ENCODE measurements at regions not wholly inside any gene's neighbourhood (a gene's known extent, or its start where the extent isn't known, plus 50 kb on each side); places are given as distances from the start of the nearest gene placed in this dataset.

- no peak overlapping the region for H3K27ac Mint-ChIP-seq
- Histone ChIP-seq H3K9me3 (ENCODE audit: low read length) (no peaks in the 10 kb centered on the region), H3K27ac (ENCODE audit: low read depth, low read length) (no peak overlapping the region), H3K4me1 (ENCODE audit: insufficient read depth, low read length) (no peaks in the 10 kb centered on the region), H3K4me3 (ENCODE audit: low read length) (no peak overlapping the region), H3K27me3 (ENCODE audit: insufficient read depth, low read length, poor library complexity, severe bottlenecking) (no peaks in the 10 kb centered on the region), H3K36me3 (ENCODE audit: insufficient read depth, low read length) (no peaks in the 10 kb centered on the region)
- CTCF ChIA-PET: no interaction called here
- POLR2A ChIA-PET: no interaction called here
- H3K4me1 Mint-ChIP-seq: no peaks in the 10 kb centered on the region
- no peaks in the 10 kb centered on the region for H3K27me3 Mint-ChIP-seq
- no peak for DNase-seq
- no peaks in the 10 kb centered on the region for H3K36me3 Mint-ChIP-seq
- no peak overlapping the region for H3K4me3 Mint-ChIP-seq
- H3K9me3 Mint-ChIP-seq: peaks cover 10 to 22% (median 19%) of the 10 kb centered on the region in 5 donors
These were observed 1858.7 kb upstream of the CELF4 start for GRCh38 chr18:39424261-39424660.

DNA sequence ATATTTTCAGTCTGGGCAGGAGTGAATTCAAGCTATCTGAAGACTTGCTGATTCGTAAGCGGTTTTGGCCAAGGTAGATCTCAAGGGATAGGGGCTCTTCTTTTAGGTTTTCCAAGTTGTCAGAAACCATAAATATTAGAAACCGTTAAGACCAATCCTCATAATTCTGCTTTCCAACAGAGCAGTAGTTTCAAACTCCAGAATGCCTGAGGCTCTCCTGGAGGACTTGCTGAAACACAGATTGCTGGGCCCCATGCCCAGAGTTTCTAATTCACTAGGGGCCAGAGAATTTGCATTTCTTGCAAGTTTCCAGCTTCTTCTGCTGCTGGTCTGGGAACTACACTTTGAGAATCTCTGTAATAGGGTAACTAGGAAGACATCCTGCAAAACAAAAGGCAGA is 1855.7 kb upstream of the CELF4 start:
- no peak overlapping the region for H3K4me3 Mint-ChIP-seq
- ChIA-PET POLR2A (no interaction called here), CTCF (no interaction called here)
- Histone ChIP-seq H3K4me3 (ENCODE audit: low read length) (no peak overlapping the region), H3K27ac (ENCODE audit: low read depth, low read length) (no peak overlapping the region), H3K36me3 (ENCODE audit: insufficient read depth, low read length) (no peaks in the 10 kb centered on the region), H3K9me3 (ENCODE audit: low read length) (no peaks in the 10 kb centered on the region), H3K4me1 (ENCODE audit: insufficient read depth, low read length) (no peaks in the 10 kb centered on the region), H3K27me3 (ENCODE audit: insufficient read depth, low read length, poor library complexity, severe bottlenecking) (no peaks in the 10 kb centered on the region)
- peaks cover 8 to 24% (median 16%) of the 10 kb centered on the region in 5 donors for H3K9me3 Mint-ChIP-seq
- H3K4me1 Mint-ChIP-seq: no peaks in the 10 kb centered on the region
- no peaks in the 10 kb centered on the region for H3K36me3 Mint-ChIP-seq
- no peaks in the 10 kb centered on the region for H3K27me3 Mint-ChIP-seq
- DNase-seq: no peak
- no peak overlapping the region for H3K27ac Mint-ChIP-seq

- Mint-ChIP-seq H3K27ac (no peak overlapping the region), H3K27me3 (no peaks in the 10 kb centered on the region), H3K9me3 (peaks cover 0 to 12% (median 6%) of the 10 kb centered on the region in 5 donors), H3K36me3 (no peaks in the 10 kb centered on the region), H3K4me1 (no peaks in the 10 kb centered on the region), H3K4me3 (no peak overlapping the region)
- Histone ChIP-seq H3K27me3 (ENCODE audit: insufficient read depth, low read length, poor library complexity, severe bottlenecking) (no peaks in the 10 kb centered on the region), H3K9me3 (ENCODE audit: low read length) (no peaks in the 10 kb centered on the region), H3K4me1 (ENCODE audit: insufficient read depth, low read length) (no peaks in the 10 kb centered on the region), H3K4me3 (ENCODE audit: low read length) (no peak overlapping the region), H3K27ac (ENCODE audit: low read depth, low read length) (no peak overlapping the region), H3K36me3 (ENCODE audit: insufficient read depth, low read length) (no peaks in the 10 kb centered on the region)
- ChIA-PET POLR2A (no interaction called here), CTCF (no interaction called here)
- no peak for DNase-seq
These were observed 1853.7 kb upstream of the CELF4 start for GRCh38 chr18:39419315-39419714.

DNA sequence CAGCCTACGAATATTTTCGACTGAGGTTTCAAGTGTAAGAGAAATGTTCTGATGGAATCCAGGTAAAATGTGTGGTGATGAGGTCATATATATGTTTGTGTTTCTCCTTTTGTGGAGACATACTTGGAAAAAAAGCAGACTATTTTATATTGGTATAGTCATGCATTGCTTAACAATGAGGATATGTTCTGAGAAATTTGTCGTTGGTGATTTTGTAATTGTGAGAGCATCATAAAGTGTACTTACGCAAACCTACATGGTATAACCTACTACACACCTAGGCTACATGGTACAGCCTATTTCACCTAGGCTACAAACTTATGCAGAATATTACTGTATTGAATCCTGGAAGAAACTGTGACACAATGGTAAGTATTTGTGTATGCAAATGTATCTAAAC is 1849.9 kb upstream of the CELF4 start:
- H3K4me1 Mint-ChIP-seq: no peaks in the 10 kb centered on the region
- ChIA-PET POLR2A (no interaction called here), CTCF (no interaction called here)
- Histone ChIP-seq H3K9me3 (ENCODE audit: low read length) (no peaks in the 10 kb centered on the region), H3K36me3 (ENCODE audit: insufficient read depth, low read length) (no peaks in the 10 kb centered on the region), H3K4me3 (ENCODE audit: low read length) (no peak overlapping the region), H3K27ac (ENCODE audit: low read depth, low read length) (no peak overlapping the region), H3K4me1 (ENCODE audit: insufficient read depth, low read length) (no peaks in the 10 kb centered on the region), H3K27me3 (ENCODE audit: insufficient read depth, low read length, poor library complexity, severe bottlenecking) (no peaks in the 10 kb centered on the region)
- no peaks in the 10 kb centered on the region for H3K27me3 Mint-ChIP-seq
- no peak overlapping the region for H3K27ac Mint-ChIP-seq
- no peak for DNase-seq
- H3K4me3 Mint-ChIP-seq: no peak overlapping the region
- H3K36me3 Mint-ChIP-seq: no peaks in the 10 kb centered on the region
- H3K9me3 Mint-ChIP-seq: peaks cover 4 to 10% (median 5%) of the 10 kb centered on the region in 5 donors

GRCh38 chr18:39414009-39414700 is 1848.6 kb upstream of the CELF4 start:
- Mint-ChIP-seq H3K36me3 (no peaks in the 10 kb centered on the region), H3K27me3 (no peaks in the 10 kb centered on the region), H3K4me1 (no peaks in the 10 kb centered on the region), H3K4me3 (no peak overlapping the region), H3K9me3 (peaks cover 4 to 6% (median 5%) of the 10 kb centered on the region in 5 donors), H3K27ac (no peak overlapping the region)
- Histone ChIP-seq H3K27me3 (ENCODE audit: insufficient read depth, low read length, poor library complexity, severe bottlenecking) (no peaks in the 10 kb centered on the region), H3K4me1 (ENCODE audit: insufficient read depth, low read length) (no peaks in the 10 kb centered on the region), H3K27ac (ENCODE audit: low read depth, low read length) (no peak overlapping the region), H3K36me3 (ENCODE audit: insufficient read depth, low read length) (no peaks in the 10 kb centered on the region), H3K9me3 (ENCODE audit: low read length) (no peaks in the 10 kb centered on the region), H3K4me3 (ENCODE audit: low read length) (no peak overlapping the region)
- DNase-seq: no peak
- CTCF ChIA-PET: no interaction called here
- POLR2A ChIA-PET: no interaction called here

DNA sequence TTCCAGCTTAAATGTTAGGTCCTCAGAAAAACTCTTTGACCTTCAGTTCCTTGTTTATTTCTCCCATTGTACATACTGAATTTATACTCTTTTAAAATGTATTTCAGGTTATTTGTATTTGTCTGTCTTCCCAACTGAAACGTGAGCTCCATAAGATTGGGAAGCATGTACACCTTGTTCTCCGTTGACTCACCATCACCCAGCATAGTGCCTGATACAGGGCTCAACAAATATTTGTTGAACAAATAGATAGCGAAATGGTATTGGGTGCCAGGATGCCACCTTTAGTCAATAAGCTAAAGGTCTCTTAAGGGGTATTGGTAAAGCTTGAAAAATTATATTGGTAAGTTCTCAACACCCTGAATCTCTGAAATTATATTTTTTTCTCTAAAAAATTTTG is 1841.3 kb upstream of the CELF4 start:
- no peak for DNase-seq
- Histone ChIP-seq H3K27me3 (ENCODE audit: insufficient read depth, low read length, poor library complexity, severe bottlenecking) (no peaks in the 10 kb centered on the region), H3K4me1 (ENCODE audit: insufficient read depth, low read length) (no peaks in the 10 kb centered on the region), H3K9me3 (ENCODE audit: low read length) (no peaks in the 10 kb centered on the region), H3K4me3 (ENCODE audit: low read length) (no peak overlapping the region), H3K27ac (ENCODE audit: low read depth, low read length) (no peak overlapping the region), H3K36me3 (ENCODE audit: insufficient read depth, low read length) (no peaks in the 10 kb centered on the region)
- Mint-ChIP-seq H3K27me3 (no peaks in the 10 kb centered on the region), H3K9me3 (peaks cover 0 to 22% (median 4%) of the 10 kb centered on the region in 5 donors), H3K36me3 (no peaks in the 10 kb centered on the region), H3K4me1 (no peaks in the 10 kb centered on the region), H3K4me3 (no peak overlapping the region), H3K27ac (no peak overlapping the region)
- CTCF ChIA-PET: no interaction called here
- POLR2A ChIA-PET: no interaction called here

DNA sequence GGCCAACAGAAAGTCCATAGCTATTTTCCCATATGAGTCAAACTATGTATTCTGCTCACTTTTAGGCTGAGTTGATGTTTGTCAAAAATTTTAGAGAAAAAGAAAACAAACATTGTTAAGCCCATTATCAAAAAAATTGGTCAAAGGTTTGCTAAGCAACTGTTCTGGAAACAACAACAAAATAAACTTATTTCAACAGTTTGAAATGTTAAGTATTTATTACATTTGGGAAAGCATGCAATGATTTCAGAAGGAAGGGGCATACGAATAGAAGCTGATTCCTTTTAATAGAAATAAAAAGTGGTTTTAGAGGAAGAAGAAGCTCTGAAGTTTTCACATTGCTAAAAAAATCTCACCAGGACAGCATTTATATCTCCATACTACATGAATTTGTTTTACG is 1837.5 kb upstream of the CELF4 start:
- Histone ChIP-seq H3K4me3 (ENCODE audit: low read length) (no peak overlapping the region), H3K36me3 (ENCODE audit: insufficient read depth, low read length) (no peaks in the 10 kb centered on the region), H3K27me3 (ENCODE audit: insufficient read depth, low read length, poor library complexity, severe bottlenecking) (no peaks in the 10 kb centered on the region), H3K9me3 (ENCODE audit: low read length) (no peaks in the 10 kb centered on the region), H3K4me1 (ENCODE audit: insufficient read depth, low read length) (no peaks in the 10 kb centered on the region), H3K27ac (ENCODE audit: low read depth, low read length) (no peak overlapping the region)
- ChIA-PET POLR2A (no interaction called here), CTCF (no interaction called here)
- DNase-seq: no peak
- Mint-ChIP-seq H3K4me1 (no peaks in the 10 kb centered on the region), H3K4me3 (no peak overlapping the region), H3K27ac (no peak overlapping the region), H3K36me3 (no peaks in the 10 kb centered on the region), H3K9me3 (peaks cover 0 to 24% (median 5%) of the 10 kb centered on the region in 5 donors), H3K27me3 (no peaks in the 10 kb centered on the region)

DNA sequence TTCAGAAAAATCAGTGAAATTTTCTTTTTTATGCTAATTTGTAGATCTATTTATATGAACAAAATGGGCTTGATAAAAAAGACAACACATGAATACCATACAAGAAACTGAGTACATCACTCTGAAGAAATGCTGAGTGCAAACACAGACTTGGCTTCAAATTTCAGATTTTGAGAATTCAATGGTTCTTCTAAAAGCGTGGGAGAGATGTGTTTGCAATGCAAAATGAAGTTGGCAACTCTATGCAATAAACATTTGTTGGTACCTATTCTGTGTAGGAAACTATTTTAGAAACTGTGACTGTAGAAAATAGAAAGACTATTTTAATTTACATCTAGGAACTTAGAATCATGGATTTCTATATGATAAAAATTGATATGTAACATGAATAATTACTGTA is 1834.1 kb upstream of the CELF4 start:
- CTCF ChIA-PET: no interaction called here
- no peak overlapping the region for H3K4me3 ChIP-seq (ENCODE audit: low read length)
- peaks cover 4 to 20% (median 7%) of the 10 kb centered on the region in 5 donors for H3K9me3 Mint-ChIP-seq
- no peak for DNase-seq
- no peaks in the 10 kb centered on the region for H3K9me3 ChIP-seq (ENCODE audit: low read length)
- no peaks in the 10 kb centered on the region for H3K36me3 Mint-ChIP-seq
- H3K4me1 ChIP-seq (ENCODE audit: insufficient read depth, low read length): no peaks in the 10 kb centered on the region
- no peaks in the 10 kb centered on the region for H3K36me3 ChIP-seq (ENCODE audit: insufficient read depth, low read length)
- POLR2A ChIA-PET: no interaction called here
- no peaks in the 10 kb centered on the region for H3K27me3 Mint-ChIP-seq
- H3K27me3 ChIP-seq (ENCODE audit: insufficient read depth, low read length, poor library complexity, severe bottlenecking): no peaks in the 10 kb centered on the region
- no peak overlapping the region for H3K27ac Mint-ChIP-seq
- H3K4me1 Mint-ChIP-seq: no peaks in the 10 kb centered on the region
- no peak overlapping the region for H3K4me3 Mint-ChIP-seq
- H3K27ac ChIP-seq (ENCODE audit: low read depth, low read length): no peak overlapping the region

GRCh38 chr18:39396168-39396567 is 1830.6 kb upstream of the CELF4 start:
- H3K36me3 ChIP-seq (ENCODE audit: insufficient read depth, low read length): no peaks in the 10 kb centered on the region
- ChIA-PET POLR2A (no interaction called here), CTCF (no interaction called here)
- H3K4me3 ChIP-seq (ENCODE audit: low read length): no peak overlapping the region
- Mint-ChIP-seq H3K36me3 (peaks cover 0 to 3% (median 0%) of the 10 kb centered on the region in 3 donors), H3K4me1 (no peaks in the 10 kb centered on the region), H3K9me3 (peaks cover 13 to 26% (median 18%) of the 10 kb centered on the region in 5 donors), H3K27ac (no peak overlapping the region), H3K27me3 (no peaks in the 10 kb centered on the region), H3K4me3 (no peak overlapping the region)
- no peaks in the 10 kb centered on the region for H3K9me3 ChIP-seq (ENCODE audit: low read length)
- H3K4me1 ChIP-seq (ENCODE audit: insufficient read depth, low read length): no peaks in the 10 kb centered on the region
- H3K27ac ChIP-seq (ENCODE audit: low read depth, low read length): no peak overlapping the region
- no peaks in the 10 kb centered on the region for H3K27me3 ChIP-seq (ENCODE audit: insufficient read depth, low read length, poor library complexity, severe bottlenecking)
- no peak for DNase-seq

Measured in CD8-positive, alpha-beta memory T cell (primary cell).